Gastroesophageal sphincter (tissue), 3 donors: ENCODE measurements at regions not wholly inside any gene's neighbourhood (a gene's known extent, or its start where the extent isn't known, plus 50 kb on each side); places are given as distances from the start of the nearest gene placed in this dataset.

Source experiments
- EP300 ChIP-seq: sonication (generic); formaldehyde crosslinking; IDR thresholded peaks from one replicate; pipeline ENCODE4 v1.6.1; 2017; ENCODE audit warnings: antibody characterized with exemption, mild to moderate bottlenecking
- POLR2A ChIP-seq, 2 donors: fragments of 450-650 bp; IDR thresholded peaks; one replicate each; pipeline ENCODE4 v1.6.1; 2017; ENCODE audit warnings: antibody characterized with exemption in 2 of 2, mild to moderate bottlenecking in 2 of 2, moderate library complexity in 1 of 2
- TF ChIP-seq, protein P1 (sequence below), 4 experiments: fragments of 200-600 bp in 2 of 4; fragments of 450-650 bp in 2 of 4; sonication (generic) in 1 of 4; IDR thresholded peaks; one replicate each; pipeline ENCODE4 v1.5.1; 2017 to 2019; ENCODE audit warnings: antibody characterized with exemption in 4 of 4, mild to moderate bottlenecking in 2 of 4, moderate library complexity in 2 of 4

GRCh38 chr4:32826169-32826568 lies 2106.0 kb downstream of the PCDH7 start:
- TF ChIP-seq POLR2A (IDR thresholded peaks at IDR 0.05): no peak
- TF ChIP-seq, protein P1, sequence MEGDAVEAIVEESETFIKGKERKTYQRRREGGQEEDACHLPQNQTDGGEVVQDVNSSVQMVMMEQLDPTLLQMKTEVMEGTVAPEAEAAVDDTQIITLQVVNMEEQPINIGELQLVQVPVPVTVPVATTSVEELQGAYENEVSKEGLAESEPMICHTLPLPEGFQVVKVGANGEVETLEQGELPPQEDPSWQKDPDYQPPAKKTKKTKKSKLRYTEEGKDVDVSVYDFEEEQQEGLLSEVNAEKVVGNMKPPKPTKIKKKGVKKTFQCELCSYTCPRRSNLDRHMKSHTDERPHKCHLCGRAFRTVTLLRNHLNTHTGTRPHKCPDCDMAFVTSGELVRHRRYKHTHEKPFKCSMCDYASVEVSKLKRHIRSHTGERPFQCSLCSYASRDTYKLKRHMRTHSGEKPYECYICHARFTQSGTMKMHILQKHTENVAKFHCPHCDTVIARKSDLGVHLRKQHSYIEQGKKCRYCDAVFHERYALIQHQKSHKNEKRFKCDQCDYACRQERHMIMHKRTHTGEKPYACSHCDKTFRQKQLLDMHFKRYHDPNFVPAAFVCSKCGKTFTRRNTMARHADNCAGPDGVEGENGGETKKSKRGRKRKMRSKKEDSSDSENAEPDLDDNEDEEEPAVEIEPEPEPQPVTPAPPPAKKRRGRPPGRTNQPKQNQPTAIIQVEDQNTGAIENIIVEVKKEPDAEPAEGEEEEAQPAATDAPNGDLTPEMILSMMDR (IDR thresholded peaks at IDR 0.05): no peak
- TF ChIP-seq EP300: no peak
